ENCODE measurements at regions not wholly inside any gene's neighbourhood (a gene's known extent, or its start where the extent isn't known, plus 50 kb on each side); places are given as distances from the start of the nearest gene placed in this dataset.

DNA sequence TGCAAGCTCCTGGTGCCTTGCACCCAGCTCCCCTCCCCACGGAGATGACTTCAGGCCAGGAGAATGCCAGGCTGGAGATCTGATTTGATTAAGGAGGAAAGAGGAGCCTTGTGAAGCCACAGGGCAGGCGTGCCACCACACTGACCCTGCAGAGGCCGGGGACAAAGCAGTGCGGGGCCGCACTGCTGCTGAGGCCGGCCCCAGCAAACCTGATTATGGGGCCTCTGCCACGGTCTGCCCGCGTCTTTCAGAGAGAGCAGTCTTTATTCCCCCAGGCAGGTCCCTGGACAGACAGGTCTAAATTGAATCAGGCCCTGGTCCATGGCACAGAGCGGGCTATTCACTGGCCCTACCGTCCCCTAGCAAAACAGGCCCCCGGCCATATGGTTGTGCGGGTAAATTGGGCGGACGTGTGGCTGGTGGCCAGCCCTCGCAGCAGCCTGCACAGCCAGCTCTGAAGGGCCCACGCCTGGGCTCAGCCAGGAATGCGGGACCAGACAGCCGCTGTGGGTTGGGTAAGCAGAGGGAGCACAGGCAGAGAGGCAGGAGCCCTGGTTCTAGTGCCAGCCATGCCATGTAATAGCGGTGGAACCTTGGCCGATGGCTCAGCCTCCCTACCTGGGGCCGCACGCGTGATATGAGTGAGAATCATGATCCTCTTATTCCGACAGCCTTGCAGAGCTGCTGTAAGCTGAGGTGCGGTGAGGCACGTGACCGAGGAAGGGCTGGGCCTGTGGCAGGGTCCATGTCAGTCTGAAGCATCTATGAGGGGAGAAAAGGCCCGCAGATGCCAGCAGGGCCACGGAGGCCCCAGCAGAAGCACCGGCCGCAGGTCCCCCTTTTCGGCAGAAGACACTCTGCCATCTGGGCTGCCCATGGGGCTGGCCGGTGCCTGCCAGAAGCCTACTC lies 97.3 kb upstream of the MYCN start:
- no peak for TF ChIP-seq CTCF (IDR thresholded peaks at IDR 0.05)

- no peak for TF ChIP-seq CTCF (IDR thresholded peaks at IDR 0.05)
Measured at GRCh38 chr2:15844211-15844801, 96.0 kb upstream of the MYCN start.

GRCh38 chr2:15845294-15845693 lies 95.1 kb upstream of the MYCN start:
- no peak for TF ChIP-seq CTCF (IDR thresholded peaks at IDR 0.05)

- no peak for TF ChIP-seq CTCF (IDR thresholded peaks at IDR 0.05)
Measured at GRCh38 chr2:15845737-15846405, 94.5 kb upstream of the MYCN start.

DNA sequence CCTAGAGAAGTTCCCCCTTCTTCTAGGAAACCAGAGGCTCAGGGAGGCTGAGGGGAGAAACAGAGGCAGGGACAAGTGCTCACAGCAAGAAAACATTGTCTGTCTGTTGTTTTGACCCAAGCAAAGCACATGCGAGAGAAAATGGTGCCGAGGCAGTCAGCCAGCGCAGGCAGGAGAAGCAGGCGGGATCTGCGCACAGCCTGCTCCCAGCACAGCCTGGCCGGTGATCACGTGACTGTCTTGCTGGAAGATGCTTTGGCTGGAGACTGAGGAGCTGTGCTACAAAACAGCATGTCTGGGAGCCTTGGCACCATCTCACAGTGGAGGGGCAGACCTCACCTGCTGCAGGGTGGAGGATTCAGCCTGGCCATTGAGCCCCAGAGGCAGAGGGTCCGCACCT lies 93.7 kb upstream of the MYCN start:
- TF ChIP-seq CTCF (IDR thresholded peaks at IDR 0.05): no peak

DNA sequence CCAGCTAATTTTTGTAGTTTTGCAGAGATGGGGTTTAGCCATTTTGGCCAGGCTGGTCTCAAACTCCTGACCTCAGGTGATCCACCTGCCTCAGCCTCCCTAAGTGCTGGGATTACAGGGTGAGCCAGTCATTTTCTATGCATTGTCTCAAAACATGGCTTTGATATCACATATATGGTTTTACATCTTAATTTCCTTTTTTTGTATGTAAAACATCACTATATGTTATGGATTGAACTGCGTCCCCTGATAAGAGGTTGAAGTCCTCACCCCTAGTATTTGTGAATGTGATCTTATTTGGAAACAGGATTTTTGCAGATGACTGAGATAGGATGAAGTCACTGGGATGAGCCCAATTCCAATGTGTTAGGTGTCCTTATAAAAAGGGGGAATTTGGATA lies 89.8 kb upstream of the MYCN start:
- TF ChIP-seq CTCF (IDR thresholded peaks at IDR 0.05): no peak

- no peak for TF ChIP-seq CTCF (IDR thresholded peaks at IDR 0.05)
Measured at GRCh38 chr2:15851076-15851693, 89.2 kb upstream of the MYCN start.

Measured in LNCAP (cell line).